B cell (primary cell): ENCODE measurements at regions not wholly inside any gene's neighbourhood (a gene's known extent, or its start where the extent isn't known, plus 50 kb on each side); places are given as distances from the start of the nearest gene placed in this dataset.

Experiments used
- ATAC-seq: fragments of 200-7000 bp; cut with Tn5 transposase; one replicate; pipeline ENCODE4 v1.10.0; 2021; ENCODE audit warnings: low read depth, mild to moderate bottlenecking, moderate number of reproducible peaks, moderate library complexity
- CTCF ChIA-PET: fragments of 350-600 bp; sonication (Branson Sonifier 250); formaldehyde crosslinking; loops from one replicate; lab custom pipeline; 2021; ENCODE audit warnings: antibody characterized with exemption, inconsistent platforms; lab: Charles Lee
- POLR2A ChIA-PET: fragments of 350-600 bp; sonication (Branson Sonifier 250); formaldehyde crosslinking; loops from one replicate; lab custom pipeline; 2021; ENCODE audit warnings: antibody characterized with exemption; lab: Charles Lee
- DNase-seq: peaks from one replicate; pipeline ENCODE4 v3.0.0; 2013
- H2AFZ ChIP-seq: 2 replicates; pipeline ENCODE4 v1.6.1; 2012; ENCODE audit warnings: mild to moderate bottlenecking, low read depth, low read length; ENCODE audit not compliant: insufficient read depth, poor library complexity, severe bottlenecking
- H3K27ac ChIP-seq, 2 donors: 1 replicate in 1 of 2; 2 replicates in 1 of 2; pipeline ENCODE4 v1.5.1; 2012 to 2013; ENCODE audit warnings: low read length in 2 of 2, mild to moderate bottlenecking in 2 of 2, moderate library complexity in 1 of 2
- H3K27me3 ChIP-seq, 4 experiments: fragments of 200-600 bp in 1 of 4; sonication (generic) in 1 of 4; replicated peaks in 1 of 4; 1 replicate in 2 of 4; 2 replicates in 2 of 4; pipeline versions ENCODE4 v1.6.1 to v1.7.0; 2013 to 2016; ENCODE audit warnings: low read length in 3 of 4, mild to moderate bottlenecking in 2 of 4, mixed read lengths in 1 of 4, moderate library complexity in 1 of 4; ENCODE audit not compliant: insufficient read depth in 4 of 4, control insufficient read depth in 3 of 4; ENCODE audit errors: control extremely low read depth in 1 of 4
- H3K36me3 ChIP-seq, 2 experiments: replicated peaks in 1 of 2; 1 replicate in 1 of 2; 2 replicates in 1 of 2; pipeline versions ENCODE4 v1.6.1 to v1.7.1; 2013; ENCODE audit warnings: low read length in 1 of 2; ENCODE audit not compliant: insufficient read depth in 2 of 2, control insufficient read depth in 1 of 2; ENCODE audit errors: control extremely low read depth in 1 of 2, extremely low read depth in 1 of 2
- H3K4me1 ChIP-seq, 2 donors: fragments of 200-600 bp in 1 of 2; sonication (generic) in 1 of 2; 1 replicate in 1 of 2; 2 replicates in 1 of 2; pipeline versions ENCODE4 v1.5.1 to v1.6.1; 2013 to 2017; ENCODE audit warnings: low read length in 2 of 2; ENCODE audit not compliant: control insufficient read depth in 2 of 2, insufficient read depth in 2 of 2
- H3K4me2 ChIP-seq: replicated peaks from 2 replicates; pipeline ENCODE3; 2012; ENCODE audit warnings: mild to moderate bottlenecking, low read depth, low read length; ENCODE audit not compliant: poor library complexity, severe bottlenecking
- H3K4me3 ChIP-seq, 5 experiments: fragments of 200-600 bp in 1 of 5; sonication (generic) in 1 of 5; 1 replicate in 3 of 5; 2 replicates in 2 of 5; pipeline versions ENCODE4 v1.5.1 to v1.7.0; 2011 to 2016; ENCODE audit warnings: low read length in 4 of 5, mild to moderate bottlenecking in 4 of 5, low read depth in 2 of 5, control low read depth in 1 of 5, moderate library complexity in 1 of 5; ENCODE audit not compliant: insufficient read depth in 1 of 5; ENCODE audit errors: control extremely low read depth in 1 of 5, extremely low read depth in 1 of 5
- H3K79me2 ChIP-seq: fragments of 200-600 bp; sonication (generic); one replicate; pipeline ENCODE4 v1.6.0; 2016; ENCODE audit warnings: low read length; ENCODE audit not compliant: control insufficient read depth, insufficient read depth
- H3K9ac ChIP-seq: fragments of 200-600 bp; sonication (generic); 2 replicates; pipeline ENCODE4 v1.6.1; 2017; ENCODE audit warnings: mild to moderate bottlenecking, low read length, moderate library complexity
- H3K9me3 ChIP-seq, 3 donors: one replicate each; pipeline versions ENCODE4 v1.6.1 to v1.7.1; 2013; ENCODE audit warnings: low read length in 2 of 3; ENCODE audit not compliant: control insufficient read depth in 2 of 3, insufficient read depth in 1 of 3; ENCODE audit errors: control extremely low read depth in 1 of 3
- H4K20me1 ChIP-seq: 2 replicates; pipeline ENCODE4 v1.6.0; 2012; ENCODE audit warnings: mild to moderate bottlenecking, low read length; ENCODE audit not compliant: insufficient read depth, control insufficient read depth, poor library complexity, severe bottlenecking
- H3K27ac Mint-ChIP-seq: one replicate; pipeline ENCODE4 v1.8.0; 2021; ENCODE audit warnings: mixed read lengths
- H3K27me3 Mint-ChIP-seq: one replicate; pipeline ENCODE4 v1.8.0; 2021; ENCODE audit warnings: mixed read lengths
- H3K4me1 Mint-ChIP-seq: one replicate; pipeline ENCODE4 v1.8.0; 2021; ENCODE audit warnings: mixed read lengths
- H3K4me3 Mint-ChIP-seq: one replicate; pipeline ENCODE4 v1.8.0; 2021; ENCODE audit warnings: mixed read lengths
- H3K9me3 Mint-ChIP-seq: one replicate; pipeline ENCODE4 v1.8.0; 2022; ENCODE audit warnings: mixed read lengths; ENCODE audit not compliant: insufficient read depth
- EZH2 ChIP-seq: IDR thresholded peaks from 2 replicates; pipeline ENCODE4 v1.6.1; 2012; ENCODE audit warnings: borderline replicate concordance, low read depth, mild to moderate bottlenecking, moderate library complexity, low read length; ENCODE audit not compliant: insufficient read depth, poor library complexity, severe bottlenecking
- WGBS: methylation state at CpG from one replicate; pipeline ENCODE4 v1.1.5; 2013; ENCODE audit warnings: missing lambda C conversion rate; ENCODE audit not compliant: insufficient coverage; 5-methylcytosine and 5-hydroxymethylcytosine counted together
- intact Hi-C: fragments of 100-400 bp; cut with micrococcal nuclease; formaldehyde crosslinking; loops from one replicate; pipeline ENCODE4 v1.10.0; 2022
- TF ChIP-seq, protein P1 (sequence below): fragments of 200-600 bp; IDR thresholded peaks from one replicate; pipeline ENCODE4 v1.8.0; 2022; ENCODE audit warnings: antibody characterized with exemption, mild to moderate bottlenecking

GRCh38 chr20:30811885-30812671 lies 445.4 kb upstream of the DEFB115 start:
- ATAC-seq: peak; percentile 67
- ChIA-PET POLR2A (no interaction called here), CTCF (no interaction called here)
- peak; percentile 64 for DNase-seq
- no peak overlapping the region for H2AFZ ChIP-seq
- Mint-ChIP-seq H3K27ac (no peak overlapping the region), H3K27me3 (no peaks in the 10 kb centered on the region), H3K4me1 (no peaks in the 10 kb centered on the region), H3K9me3 (peaks cover 7% of the 10 kb centered on the region), H3K4me3 (no peak overlapping the region)
- no peaks in the 10 kb centered on the region for H3K36me3 ChIP-seq
- H4K20me1 ChIP-seq: no peaks in the 10 kb centered on the region
- H3K4me2 ChIP-seq: peak overlapping the region; percentile 42
- TF ChIP-seq, protein P1, sequence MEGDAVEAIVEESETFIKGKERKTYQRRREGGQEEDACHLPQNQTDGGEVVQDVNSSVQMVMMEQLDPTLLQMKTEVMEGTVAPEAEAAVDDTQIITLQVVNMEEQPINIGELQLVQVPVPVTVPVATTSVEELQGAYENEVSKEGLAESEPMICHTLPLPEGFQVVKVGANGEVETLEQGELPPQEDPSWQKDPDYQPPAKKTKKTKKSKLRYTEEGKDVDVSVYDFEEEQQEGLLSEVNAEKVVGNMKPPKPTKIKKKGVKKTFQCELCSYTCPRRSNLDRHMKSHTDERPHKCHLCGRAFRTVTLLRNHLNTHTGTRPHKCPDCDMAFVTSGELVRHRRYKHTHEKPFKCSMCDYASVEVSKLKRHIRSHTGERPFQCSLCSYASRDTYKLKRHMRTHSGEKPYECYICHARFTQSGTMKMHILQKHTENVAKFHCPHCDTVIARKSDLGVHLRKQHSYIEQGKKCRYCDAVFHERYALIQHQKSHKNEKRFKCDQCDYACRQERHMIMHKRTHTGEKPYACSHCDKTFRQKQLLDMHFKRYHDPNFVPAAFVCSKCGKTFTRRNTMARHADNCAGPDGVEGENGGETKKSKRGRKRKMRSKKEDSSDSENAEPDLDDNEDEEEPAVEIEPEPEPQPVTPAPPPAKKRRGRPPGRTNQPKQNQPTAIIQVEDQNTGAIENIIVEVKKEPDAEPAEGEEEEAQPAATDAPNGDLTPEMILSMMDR: no peak
- TF ChIP-seq EZH2: no peak
- peaks cover 0 to 6% (median 0%) of the 10 kb centered on the region in 4 experiments for H3K27me3 ChIP-seq
- H3K4me3 ChIP-seq: peak overlapping the region in 4 of 5 experiments; percentile 19 to 42 (median 25)
- H3K79me2 ChIP-seq: no peaks in the 10 kb centered on the region
- peaks cover 0 to 50% (median 12%) of the 10 kb centered on the region in 3 donors for H3K9me3 ChIP-seq
- peak overlapping the region; percentile 26 for H3K9ac ChIP-seq
- no peak overlapping the region for H3K27ac ChIP-seq
- peaks cover 0 to 2% of the 10 kb centered on the region in 2 donors for H3K4me1 ChIP-seq
- intact Hi-C loops: no loop called here
- 74% methylated on average over 34 of the region's 34 CpGs for WGBS

GRCh38 chr20:30812739-30813411 lies 444.6 kb upstream of the DEFB115 start:
- Mint-ChIP-seq H3K27ac (no peak overlapping the region), H3K9me3 (peaks cover 7% of the 10 kb centered on the region), H3K27me3 (no peaks in the 10 kb centered on the region), H3K4me3 (no peak overlapping the region), H3K4me1 (no peaks in the 10 kb centered on the region)
- no peak overlapping the region for H3K4me2 ChIP-seq
- H3K36me3 ChIP-seq: no peaks in the 10 kb centered on the region
- DNase-seq: no peak
- TF ChIP-seq, protein P1: no peak
- no peak for TF ChIP-seq EZH2
- H3K4me1 ChIP-seq: peaks cover 0 to 2% of the 10 kb centered on the region in 2 donors
- ATAC-seq: no peak
- H3K27me3 ChIP-seq: peaks cover 0 to 6% (median 0%) of the 10 kb centered on the region in 4 experiments
- peaks cover 0 to 50% (median 12%) of the 10 kb centered on the region in 3 donors for H3K9me3 ChIP-seq
- intact Hi-C loops: no loop called here
- WGBS: 78% methylated on average over 22 of the region's 27 CpGs
- no peak overlapping the region for H3K9ac ChIP-seq
- no peaks in the 10 kb centered on the region for H3K79me2 ChIP-seq
- no peaks in the 10 kb centered on the region for H4K20me1 ChIP-seq
- no peak overlapping the region for H2AFZ ChIP-seq
- no peak overlapping the region for H3K27ac ChIP-seq
- no peak overlapping the region for H3K4me3 ChIP-seq
- POLR2A ChIA-PET: no interaction called here
- CTCF ChIA-PET: no interaction called here
